HTERT RPE-1 (cell line): ENCODE measurements at regions not wholly inside any gene's neighbourhood (a gene's known extent, or its start where the extent isn't known, plus 50 kb on each side); places are given as distances from the start of the nearest gene placed in this dataset.

Source experiments
- in situ Hi-C: fragments of 300-500 bp; cut with MboI; formaldehyde crosslinking; loops from 4 replicates; pipeline ENCODE4 v1.14.3; 2020; ENCODE audit warnings: low sequenced_read_pairs

DNA sequence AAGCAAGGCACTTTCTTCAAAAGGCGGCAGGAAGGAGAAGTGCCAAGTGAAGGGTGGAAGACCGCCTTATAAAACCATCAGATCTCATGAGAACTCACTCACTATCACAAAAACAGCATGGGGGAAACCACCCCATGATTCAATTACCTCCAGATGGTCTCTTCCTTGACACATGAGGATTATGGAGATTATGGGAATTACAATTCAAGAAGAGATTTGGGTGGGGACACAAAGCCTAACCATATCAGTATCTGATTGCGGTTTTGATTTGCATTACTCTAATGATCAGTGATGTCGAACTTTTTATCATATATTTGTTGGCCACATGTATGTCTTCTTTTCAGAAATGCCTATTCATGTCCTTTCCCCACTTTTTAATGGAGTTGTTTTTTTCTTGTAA is 549.3 kb upstream of the IL12A start:
- in situ Hi-C loops: no loop called here

DNA sequence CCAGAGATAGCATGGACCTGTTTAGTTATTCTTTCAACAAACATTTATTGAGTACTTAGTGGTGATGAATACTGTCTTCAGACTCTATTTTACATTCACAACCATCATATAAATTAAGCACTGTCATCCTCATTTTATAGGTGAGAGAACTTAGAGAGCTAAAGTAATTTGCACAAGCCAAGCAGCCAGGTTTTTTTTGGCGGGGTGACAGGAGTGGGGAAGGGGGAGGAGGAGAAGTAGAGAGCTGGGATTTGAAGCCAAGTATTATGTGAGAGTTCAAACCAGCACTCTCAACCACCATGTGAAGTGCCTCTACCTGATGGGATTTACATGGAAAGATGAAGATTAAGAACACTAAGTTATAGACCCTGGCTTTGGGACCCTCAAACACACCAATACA is 547.4 kb upstream of the IL12A start:
- in situ Hi-C loops: no loop called here

DNA sequence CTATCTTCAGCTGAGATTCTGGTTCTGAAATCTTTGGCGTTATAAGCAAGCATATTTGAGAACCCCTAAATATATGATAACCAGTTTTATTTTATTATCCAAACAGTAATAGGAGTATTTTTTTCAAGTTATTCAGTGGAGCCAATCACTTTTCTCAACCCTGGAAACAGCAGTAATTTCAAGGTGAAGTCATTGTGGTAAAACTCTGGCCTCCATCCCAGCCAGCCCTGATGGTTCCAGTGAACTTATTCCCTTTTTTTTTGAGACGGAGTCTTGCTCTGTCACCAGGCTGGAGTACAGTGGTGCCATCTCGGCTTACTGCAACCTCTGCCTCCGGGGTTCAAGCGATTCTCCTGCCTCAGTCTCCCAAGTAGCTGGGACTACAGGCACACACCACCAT is 545.4 kb upstream of the IL12A start:
- in situ Hi-C loops: no loop called here

DNA sequence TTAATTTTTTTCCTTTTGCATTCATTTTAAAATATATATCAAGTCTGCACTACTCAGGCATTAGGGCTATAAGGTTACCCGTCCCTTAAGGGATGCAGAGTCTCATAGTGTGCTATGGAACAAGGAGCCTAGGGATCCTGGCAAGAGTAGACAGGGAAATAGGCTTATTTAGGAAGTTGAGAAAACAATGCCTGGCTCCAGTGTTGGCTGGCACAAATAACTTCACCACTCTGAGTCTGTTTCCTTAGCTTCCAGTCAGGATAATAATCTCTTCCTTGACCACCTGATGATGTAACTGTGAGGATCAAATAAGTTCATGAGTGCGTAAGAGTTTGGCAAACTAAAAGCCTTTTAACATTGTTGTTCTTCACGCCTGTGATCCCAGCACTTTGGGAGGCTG is 540.8 kb upstream of the IL12A start:
- in situ Hi-C loops: no loop called here

DNA sequence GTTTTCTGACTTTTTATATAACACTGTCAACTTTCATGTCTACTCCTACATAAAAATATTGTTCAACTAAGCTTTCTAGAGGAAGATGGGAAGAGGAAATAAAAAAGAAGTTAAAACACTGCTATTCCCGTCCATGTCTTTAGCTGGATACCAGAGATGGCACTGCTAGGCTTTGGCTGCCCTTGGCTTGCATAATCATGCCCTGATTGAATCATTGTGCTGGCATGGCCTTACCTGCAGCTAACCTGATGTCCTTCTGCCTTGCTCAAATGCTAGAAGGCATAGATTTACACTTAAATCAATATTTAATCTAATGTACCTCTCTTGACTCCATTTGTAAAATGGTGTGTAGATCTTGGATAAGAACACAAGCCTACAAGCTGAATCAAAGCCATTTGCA is 539.7 kb upstream of the IL12A start:
- in situ Hi-C loops: no loop called here

DNA sequence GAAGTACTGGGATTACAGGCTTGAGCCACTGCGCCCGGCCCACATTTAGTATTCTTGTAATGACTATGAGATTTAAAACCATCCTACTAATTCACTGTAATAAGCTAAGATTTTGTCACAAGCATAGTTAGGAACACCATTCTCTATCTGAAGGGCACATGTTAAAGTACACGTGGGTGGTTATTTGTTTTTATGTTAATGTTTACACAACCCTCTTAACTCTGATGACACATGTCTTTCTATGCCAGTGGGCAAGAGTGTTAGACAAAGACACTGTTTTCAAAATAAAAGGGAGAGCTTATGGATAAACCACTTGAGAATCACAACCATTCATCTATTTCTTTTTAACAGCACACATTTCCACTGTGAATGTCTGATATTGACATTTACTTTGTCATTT is 537.6 kb upstream of the IL12A start:
- in situ Hi-C loops: no loop called here

DNA sequence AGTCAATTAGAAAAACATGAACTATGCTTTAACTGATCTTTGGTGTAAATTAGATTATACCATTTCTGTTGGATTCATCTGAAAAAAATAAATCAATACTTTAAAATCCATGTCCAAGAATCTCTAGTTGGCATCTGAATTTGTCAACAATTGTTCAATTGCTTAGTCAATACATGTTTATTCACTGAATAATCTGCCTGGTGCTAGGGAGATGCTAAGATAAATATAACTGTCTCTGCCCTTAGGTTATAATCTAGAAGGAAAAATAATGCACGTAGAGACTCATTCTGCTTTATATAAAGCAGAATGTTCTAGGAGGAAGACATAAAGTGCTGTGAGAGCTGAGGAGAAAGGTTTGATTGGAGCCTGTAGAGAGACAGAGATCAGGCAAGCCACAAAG is 537.2 kb upstream of the IL12A start:
- in situ Hi-C loops: no loop called here

DNA sequence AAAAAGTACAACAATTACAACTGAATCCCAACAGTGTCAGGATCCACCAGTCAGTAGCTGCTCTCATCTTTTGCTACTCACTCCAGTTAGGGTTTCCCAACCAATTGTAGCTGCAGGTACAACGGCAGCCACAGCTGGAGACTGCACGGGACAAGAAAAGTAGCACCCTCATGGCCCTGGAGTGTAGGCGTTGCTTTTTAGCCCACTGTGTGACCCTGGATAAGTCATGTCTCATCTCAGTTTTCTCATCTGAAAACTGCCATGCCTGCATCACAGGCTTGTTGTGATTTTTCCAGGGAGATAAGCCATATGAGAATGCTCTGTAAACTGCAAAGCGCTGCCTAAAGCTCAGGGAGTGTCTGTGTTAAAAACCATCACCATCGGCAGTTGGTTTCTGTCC is 535.6 kb upstream of the IL12A start:
- in situ Hi-C loops: no loop called here

DNA sequence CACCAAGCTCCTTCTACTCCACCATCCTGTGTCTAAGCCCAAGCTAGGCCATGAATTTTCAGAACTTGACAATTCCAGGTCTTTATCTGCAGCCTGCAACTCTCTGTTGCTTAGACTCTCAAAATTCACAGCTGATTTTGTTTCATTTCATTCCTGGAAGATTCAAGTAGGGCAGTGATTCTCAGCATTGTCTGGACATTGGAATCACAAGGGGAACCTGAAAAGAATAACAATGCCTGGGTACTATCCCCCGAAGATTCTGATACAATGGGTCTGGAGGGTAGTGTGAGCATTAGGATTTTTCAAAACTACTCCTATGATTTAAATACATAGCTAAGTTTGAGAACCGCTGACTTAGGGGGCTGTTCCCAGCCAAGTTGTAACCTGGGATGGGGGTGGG is 534.7 kb upstream of the IL12A start:
- in situ Hi-C loops: no loop called here

DNA sequence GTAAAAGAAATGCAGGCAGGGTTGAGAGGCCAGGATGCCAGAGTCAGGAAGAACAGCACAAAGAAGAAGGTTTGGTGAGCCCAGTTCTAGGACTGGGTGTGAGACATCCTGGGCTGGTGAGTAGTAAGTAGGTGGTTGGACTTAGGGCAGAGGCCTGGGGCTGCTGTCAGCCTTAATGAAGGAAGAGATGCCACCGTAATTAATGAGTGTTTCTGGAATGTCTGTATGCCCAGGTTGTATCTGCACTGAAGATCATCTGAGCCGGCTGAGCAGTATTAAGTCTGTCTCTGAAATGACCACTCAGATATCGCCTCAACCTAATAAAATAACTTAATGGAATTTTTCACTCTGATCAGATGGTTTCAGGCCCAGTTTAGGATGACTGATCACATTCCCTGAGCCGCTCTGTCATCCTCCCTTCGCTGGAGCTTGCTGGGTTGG is 532.9 kb upstream of the IL12A start:
- in situ Hi-C loops: no loop called here

DNA sequence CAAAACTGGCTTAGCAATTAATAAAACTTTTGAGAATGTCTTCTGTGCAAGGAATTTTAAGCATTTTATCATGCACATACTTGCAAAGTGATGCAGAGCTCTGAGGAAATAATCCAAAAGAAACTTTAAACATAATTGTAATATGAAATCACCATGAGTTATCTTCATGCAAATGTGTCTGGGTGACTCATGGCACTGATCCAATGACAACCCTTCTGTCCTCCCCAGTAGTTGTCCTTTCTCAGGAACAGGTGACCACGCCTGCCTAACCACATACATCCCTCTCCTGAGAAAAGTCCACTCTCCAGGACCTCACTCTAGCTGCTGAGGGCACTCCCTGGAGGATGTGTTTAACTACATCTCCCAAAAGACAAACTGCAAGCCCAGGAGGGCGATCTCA is 530.6 kb upstream of the IL12A start:
- in situ Hi-C loops: no loop called here

DNA sequence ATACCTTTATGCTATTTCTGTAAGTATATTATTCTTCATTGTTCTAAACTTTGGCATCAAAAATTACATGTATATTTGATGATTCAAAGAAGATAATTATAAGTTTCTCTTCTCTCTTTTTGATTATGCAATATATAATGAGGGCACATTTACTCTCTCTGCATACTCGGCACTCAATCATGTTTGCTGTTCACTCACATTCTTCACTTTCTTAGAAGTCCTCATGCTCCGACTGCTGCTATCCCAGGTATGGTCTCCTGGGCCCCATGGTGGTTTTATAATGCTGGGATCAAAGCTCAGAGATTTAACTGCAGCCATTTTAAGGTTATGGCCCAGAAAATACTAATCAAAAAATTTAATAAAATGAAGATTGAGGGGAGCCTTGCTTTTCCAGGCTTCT is 529.7 kb upstream of the IL12A start:
- in situ Hi-C loops: no loop called here

DNA sequence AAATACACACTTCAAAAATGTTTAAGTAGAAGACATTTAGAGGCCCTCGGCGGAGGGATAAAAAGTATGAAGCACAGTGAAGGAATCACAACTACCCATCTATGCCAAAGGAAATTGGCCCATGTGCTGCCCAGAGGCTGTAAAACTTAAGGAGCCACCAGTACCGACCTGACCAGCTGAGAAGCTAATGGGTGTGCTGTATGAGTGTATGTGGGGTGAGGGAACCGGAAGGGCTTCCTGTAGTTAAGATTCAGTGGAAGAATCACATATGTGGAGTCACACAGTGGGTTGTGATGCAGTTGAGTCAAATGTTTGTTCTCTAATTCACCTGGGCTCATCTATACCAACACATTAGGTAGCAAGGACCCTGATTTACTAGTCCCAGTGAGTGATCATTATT is 516.0 kb upstream of the IL12A start:
- in situ Hi-C loops: no loop called here

DNA sequence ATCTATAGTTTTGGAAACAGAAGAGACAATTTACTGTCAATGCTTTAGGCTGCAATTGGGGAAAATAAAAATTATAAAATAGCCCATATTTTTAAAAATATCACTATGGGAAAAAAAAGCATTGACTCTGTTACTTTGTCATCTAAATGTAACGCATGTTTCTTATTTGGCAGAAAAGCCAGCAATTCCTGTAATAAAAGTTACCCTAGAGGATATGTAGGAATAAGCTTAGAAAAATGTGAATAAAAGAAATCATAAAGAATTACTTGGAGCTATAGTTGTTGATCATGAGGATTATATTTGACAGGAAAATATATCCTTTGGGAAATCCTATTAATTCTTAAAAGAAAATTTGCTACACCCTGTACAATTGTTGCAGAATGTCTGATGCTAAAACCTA is 515.4 kb upstream of the IL12A start:
- in situ Hi-C loops: no loop called here

DNA sequence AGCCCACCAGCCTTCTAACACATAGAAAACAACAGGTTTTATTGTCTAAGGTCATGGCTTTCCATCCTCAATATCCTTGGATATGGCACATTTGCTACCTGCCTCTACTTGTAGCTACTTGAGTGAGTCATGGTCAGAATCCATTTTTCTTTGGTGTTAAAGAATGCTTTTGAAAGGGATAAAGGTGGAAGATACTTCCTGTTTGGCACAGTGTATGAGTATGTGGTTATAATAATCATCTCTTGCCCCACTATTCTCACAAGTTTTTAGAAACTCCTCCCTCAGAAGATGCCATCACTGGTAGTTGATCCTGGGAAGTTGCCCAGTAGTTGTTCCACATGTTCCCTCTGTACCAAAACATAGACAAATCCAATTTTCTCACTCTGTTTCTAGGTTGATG is 508.6 kb upstream of the IL12A start:
- in situ Hi-C loops: no loop called here

DNA sequence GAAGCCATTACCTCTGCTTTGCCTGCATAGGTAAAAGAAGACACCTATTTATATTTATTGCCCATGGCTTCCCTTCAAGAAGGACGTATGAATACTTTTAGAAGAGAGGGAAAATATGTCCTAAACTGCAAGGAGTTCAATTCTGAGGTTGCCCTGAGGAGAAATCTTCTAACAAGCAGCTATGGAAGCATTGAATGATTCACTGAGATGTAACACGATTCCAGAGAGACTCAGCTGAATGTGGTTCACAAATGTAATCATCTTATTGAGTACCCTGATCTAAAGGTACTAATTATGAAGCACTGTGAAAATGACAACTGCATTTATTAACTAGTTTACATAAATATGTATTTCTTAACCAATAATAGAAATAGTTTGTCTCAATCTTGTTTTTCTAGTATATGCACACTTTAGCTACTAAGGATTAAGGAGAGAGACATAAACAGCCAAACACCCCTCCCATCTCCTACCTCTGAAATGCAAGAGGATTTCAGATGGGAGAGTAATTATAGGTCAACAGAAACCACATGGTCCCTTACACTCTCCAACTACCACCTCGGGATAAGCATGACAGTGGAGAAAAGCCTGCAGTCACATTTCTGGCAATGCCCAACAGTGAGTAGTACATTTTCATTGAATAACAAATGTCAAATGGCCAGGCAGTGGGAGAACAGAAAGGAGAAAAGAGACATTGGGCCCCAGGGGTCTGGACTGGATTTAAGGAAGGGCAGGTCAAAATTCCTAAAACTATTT is 506.2 kb upstream of the IL12A start:
- in situ Hi-C loops: no loop called here

DNA sequence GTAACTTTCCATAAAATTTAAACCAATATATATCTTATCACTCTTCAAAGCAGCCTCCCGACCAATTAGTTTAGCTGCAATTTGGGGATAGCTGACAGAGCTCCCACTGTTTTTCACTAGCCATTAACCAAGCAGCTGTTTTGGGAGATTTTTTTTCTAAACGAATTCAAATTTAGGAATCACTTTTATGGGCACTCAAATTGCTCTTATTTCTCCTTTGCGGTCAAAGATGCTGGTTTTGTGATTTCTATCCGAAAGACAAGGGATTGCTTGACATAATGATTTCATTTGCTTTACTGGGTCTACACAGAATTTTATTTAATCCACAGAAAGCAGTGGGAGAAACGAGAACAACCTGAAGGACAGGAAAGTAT is 505.7 kb upstream of the IL12A start:
- in situ Hi-C loops: no loop called here

DNA sequence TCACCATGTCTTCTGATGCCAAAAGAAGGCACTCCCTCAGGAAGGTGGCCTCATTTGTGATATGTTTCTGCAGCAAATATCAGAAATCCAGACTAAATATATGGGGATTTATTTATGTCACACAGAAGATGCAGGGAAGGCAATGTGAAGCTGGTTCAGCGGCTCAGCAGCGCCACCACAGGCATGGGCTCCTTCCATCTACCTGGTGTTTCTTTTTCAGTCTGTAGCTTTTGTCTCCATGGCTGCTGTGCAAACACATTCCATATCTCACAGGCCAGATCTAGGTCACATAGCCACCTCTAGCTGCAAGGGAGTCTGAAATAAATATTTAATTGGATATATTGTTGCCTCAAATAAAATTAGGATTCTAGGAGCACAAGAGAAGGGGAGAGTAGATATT is 502.1 kb upstream of the IL12A start:
- in situ Hi-C loops: no loop called here

DNA sequence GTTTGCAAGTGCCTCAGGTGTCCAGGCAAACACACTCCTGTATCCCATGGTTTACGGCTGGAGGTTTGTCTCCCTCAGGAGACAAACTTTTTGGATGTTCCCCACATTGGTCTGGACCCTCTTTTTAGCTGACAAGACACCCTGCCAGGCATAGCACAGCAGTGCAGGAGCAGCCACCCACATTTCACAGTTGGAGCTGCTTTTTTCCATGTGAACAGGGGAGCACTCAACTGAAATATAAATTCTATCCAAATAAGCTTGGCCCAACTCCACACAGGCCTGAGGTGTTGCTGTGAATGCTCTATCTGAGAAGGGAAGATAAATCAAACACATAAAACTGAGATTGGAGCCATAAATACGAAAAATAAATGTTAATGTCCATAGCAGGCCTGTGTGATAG is 501.3 kb upstream of the IL12A start:
- in situ Hi-C loops: no loop called here

DNA sequence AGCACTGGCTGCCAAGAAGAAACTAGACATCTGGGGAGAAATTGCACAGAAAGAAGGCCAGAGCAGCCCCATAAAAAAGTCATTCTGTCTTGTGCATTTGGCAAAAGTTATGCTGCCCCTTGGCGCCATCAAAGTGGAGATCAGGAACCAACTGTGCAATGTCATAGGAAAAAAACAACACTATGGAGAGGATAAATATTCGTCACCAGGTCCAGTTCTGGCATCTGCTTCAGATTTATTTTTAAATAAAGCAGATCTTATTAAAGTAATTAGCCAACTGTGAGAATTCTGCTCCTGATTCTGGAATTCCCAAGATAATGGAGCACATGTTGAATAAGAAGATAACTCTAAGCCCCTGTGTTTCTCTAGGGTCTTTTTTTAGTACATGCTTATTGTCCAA is 500.0 kb upstream of the IL12A start:
- in situ Hi-C loops: no loop called here

DNA sequence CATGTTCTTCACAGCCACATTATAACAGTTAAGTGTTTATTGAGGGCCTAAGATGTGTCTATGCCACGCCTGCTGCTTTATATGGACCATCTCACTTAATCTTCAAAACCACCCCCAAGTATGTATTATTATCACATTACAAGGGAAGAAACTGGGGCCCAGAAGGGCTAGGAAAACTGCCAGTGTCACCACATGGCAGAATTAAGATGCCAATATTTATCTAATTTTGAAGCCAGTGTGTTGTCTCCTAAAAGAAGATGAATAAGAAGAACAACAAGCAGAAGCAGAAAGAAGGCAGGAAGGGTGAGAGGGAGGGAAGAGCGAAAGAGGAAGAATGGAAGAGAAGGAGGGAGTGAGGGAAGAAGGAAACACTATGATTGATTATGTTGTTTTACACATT is 491.3 kb upstream of the IL12A start:
- in situ Hi-C loops: no loop called here

DNA sequence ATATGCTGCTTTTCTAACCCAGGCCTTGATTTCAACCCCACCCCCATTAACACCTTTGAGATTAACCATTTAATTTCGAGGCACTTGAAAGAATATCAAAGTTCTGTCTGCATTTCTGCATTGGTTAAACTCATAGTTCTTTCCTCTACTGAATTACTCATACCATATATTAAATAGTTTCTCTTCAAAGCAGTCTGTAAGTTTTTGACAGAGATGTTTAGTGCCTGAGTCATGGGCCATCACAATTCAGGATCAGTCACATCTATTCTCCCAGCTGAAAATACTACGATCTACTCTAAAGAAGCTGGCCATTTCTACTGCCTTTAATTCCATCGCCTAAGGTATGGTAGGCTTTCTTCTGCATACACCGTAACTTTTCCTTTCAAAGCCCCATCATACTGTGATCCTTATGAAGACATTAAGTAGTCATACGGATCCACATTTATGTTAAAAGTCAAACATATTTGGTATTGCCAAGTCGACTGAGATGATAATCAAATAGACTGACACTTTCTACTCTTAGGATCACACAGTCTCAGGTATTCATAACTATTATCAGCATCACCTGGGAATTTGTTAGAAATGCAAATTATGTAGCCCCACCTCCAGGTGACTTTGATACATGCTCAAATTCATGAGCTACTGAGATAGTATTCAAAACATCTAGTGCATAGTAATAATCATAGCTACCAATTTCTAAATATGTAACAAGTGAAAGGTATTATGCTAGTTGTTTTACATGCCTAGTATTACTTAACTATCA is 489.4 kb upstream of the IL12A start:
- in situ Hi-C loops: no loop called here

DNA sequence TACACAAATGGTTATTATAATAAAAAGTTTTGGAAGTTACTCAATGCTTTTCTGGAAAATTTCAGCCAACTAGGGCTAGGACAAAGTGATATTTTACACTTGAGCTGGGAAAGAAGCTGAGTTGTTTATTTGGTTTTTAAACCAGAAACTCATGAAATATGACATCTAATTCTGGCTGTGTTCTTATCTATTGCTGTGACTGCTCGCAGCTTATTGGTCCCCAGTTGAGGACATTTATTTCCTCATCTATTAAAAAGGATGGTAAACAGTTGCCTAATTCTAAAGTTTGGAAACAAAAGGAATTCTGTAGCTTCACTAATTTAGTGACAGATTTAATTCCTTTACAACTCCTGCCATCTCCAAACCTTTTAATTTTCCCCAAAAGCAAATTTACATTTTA is 487.6 kb upstream of the IL12A start:
- in situ Hi-C loops: no loop called here
